ENCODE measurements at regions not wholly inside any gene's neighbourhood (a gene's known extent, or its start where the extent isn't known, plus 50 kb on each side); places are given as distances from the start of the nearest gene placed in this dataset.

DNA sequence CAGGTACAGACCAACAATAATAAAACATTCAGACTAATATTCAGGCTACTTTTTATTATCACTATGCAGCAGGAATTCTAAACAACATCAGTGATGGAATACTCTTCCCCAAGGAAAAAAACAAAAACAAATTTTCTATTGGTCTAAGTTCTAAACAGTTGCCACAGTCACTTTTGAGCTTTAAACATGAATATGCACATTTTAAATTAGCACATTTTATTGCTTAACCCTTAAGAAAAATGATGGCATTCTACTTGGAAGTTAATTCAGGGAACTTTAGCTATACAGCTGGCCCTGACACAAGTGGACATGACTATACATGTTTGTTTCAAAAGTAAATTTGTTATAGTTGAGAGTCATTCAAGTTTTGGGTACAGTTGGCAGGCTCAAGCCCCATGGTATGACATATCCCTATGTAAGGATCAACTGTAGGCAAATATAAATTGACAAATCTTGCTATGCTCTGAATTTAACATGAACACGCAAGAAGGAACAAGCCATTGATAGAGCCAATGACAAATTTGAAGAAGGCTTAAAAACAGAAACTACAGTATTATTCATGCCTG lies 224.3 kb upstream of the AMIGO2 start:
- no peak for DNase-seq

DNA sequence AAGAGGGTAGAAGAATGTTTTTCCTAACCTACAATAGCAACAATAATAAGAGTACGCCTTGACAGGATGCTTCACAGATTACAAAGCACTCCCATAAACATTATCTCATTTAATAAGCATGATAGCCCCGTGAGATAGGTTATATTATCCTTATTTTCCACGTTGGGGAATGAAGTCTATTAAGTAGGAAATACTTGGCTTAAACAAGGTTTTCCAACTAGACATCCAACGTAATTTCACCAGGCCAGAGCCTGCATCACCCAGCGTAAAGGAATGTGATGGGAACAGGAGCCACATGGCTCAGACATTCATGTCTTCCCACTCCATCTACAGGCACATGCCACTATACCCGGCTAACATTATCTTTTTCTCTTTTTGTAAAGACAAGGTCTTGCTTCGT lies 223.4 kb upstream of the AMIGO2 start:
- DNase-seq = no peak

DNA sequence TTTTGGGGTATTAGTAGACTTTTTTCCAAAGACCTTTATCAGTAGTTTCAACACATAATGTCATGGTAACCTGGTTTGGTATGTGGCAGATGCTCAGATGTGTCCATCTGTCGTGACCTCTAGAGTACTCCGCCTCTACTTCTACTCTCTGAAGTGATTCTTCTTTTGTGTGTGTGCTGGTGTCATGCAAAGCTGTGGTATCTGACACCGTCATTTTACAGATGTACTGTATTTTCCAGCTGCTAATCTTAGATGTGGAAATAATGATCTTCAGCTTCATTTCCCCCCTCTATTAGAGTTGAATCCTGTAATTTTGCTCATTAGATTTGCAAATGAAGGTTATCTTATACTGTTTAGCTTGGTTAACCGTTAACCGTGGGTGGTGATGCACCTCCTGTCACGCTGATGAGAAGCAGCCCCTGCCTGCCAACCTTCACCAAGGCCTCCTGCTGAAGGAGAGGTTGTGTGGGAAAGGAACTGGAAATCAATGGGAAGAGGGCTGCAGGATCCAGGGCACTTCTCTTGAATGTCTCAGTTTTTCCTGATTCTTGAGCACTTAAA lies 222.4 kb upstream of the AMIGO2 start:
- DNase-seq = peak; percentile 64

DNA sequence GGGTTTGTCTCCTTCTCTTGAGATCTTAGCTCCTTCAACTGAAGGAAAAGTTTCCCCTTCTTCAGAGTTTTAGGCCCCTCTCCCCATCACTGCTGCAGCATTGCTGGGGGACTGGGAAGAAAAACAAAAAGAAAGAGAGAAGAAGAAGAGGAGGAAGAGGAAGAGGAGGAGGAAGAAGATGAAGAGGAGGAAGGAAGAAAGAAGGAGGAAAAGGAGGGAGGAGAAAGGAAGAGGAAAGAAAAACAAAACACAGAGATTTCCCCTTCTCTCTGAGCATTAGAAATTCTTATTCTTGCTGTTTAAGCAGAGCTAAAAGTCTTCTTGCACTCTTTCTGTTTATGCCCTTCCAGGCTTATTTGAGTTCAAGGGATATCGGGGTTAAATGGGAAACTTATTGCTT lies 219.8 kb upstream of the AMIGO2 start:
- no peak for DNase-seq

DNA sequence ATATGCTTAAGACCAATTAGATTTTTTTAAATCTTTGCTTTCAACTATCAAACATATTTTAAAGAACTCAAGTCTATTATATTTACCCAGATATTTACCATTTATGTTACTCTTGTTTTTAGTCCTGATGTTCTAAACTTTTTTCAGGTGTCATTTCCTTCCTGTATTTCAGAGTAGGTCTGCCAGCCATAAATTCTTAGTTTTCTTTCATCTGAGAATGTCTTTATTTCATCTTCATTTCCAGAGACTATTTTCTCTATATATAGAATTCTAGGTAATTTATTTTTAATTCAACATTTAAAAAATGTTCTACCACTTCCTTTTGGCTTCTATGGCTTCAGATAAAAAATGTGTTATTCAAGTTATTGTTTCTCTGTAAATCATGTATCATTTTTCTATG lies 218.2 kb upstream of the AMIGO2 start:
- no peak for DNase-seq

DNA sequence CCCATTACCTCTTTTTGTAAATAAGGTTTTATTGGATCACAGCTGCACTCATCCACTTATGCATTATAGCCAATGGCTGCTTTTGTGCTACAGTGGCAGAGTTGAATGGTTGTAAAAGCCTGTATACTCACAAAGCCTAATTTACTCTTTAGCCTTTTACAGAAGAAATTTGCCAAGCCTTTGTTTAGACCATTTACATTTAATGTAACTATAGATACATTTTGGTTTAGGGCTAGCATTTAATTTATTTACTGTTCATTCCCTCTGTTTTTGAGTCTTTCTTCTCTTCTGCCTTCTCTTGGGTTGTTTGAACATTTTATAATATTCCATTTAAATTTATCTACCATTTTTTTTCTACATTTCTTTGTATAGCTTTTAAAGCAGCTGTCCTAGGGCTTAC lies 217.1 kb upstream of the AMIGO2 start:
- DNase-seq = no peak

DNA sequence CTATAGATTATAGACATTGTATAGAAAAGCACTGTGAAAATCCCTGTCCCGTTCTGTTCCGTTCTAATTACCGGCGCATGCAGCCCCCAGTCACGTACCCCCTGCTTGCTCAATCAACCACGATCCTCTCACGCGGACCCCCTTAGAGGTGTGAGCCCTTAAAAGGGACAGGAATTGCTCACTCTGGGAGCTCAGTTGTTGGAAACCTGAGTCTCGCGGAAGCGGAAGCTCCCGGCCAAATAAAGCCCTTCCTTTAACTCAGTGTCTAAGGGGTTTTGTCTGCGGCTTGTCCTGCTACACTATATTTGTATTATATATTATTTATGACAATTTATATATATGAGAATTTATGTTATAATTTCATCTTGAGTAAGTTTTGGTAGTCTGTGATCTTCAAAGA lies 213.6 kb upstream of the AMIGO2 start:
- DNase-seq = no peak

DNA sequence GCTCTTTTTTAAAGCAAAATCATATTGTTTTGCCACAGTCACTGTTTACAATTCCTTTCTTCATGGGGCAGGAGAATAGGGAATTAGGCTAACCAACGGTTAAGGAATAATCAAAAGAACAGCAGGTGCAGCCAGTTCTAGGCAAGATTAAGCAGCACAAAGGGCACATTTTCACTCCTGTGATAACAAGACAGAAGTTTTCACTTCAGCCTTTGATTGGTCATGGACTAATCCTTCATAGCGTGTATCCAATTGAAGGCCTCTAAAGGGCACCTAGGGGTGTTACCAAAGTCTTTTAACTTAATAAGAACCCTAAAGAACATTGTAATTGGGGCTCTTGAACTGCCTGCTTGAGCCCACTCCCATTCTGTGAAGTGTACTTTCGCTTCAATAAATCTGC lies 206.9 kb upstream of the AMIGO2 start:
- no peak for DNase-seq
